Left ventricle myocardium inferior (tissue), 1 donor: ENCODE measurements at regions not wholly inside any gene's neighbourhood (a gene's known extent, or its start where the extent isn't known, plus 50 kb on each side); places are given as distances from the start of the nearest gene placed in this dataset.

Source experiments
- DNase-seq: peaks from one replicate; pipeline ENCODE4 v3.0.0-alpha.2; 2020
- H3K27ac ChIP-seq: fragments of 200-600 bp; replicated peaks from 2 replicates; pipeline ENCODE4 v1.8.0; 2021
- H3K27me3 ChIP-seq: fragments of 200-600 bp; 2 replicates; pipeline ENCODE4 v1.8.0; 2021; ENCODE audit warnings: low read depth
- H3K36me3 ChIP-seq: fragments of 200-600 bp; 2 replicates; pipeline ENCODE4 v1.8.0; 2021
- H3K4me1 ChIP-seq: fragments of 200-600 bp; 2 replicates; pipeline ENCODE4 v1.8.0; 2021
- H3K4me3 ChIP-seq: fragments of 200-600 bp; 2 replicates; pipeline ENCODE4 v1.8.0; 2021; ENCODE audit warnings: mild to moderate bottlenecking, moderate library complexity
- H3K9me3 ChIP-seq: fragments of 200-600 bp; replicated peaks from 2 replicates; pipeline ENCODE4 v1.8.0; 2021
- CTCF ChIP-seq: fragments of 200-600 bp; IDR thresholded peaks from 2 replicates; pipeline ENCODE4 v1.8.0; 2021; ENCODE audit warnings: antibody characterized with exemption, mild to moderate bottlenecking, borderline replicate concordance
- intact Hi-C: fragments of 100-400 bp; cut with micrococcal nuclease; formaldehyde crosslinking; loops from one replicate; pipeline ENCODE4 v1.11.0; 2022
- donor health status: DM: no; HTN: yes; CAD: no; lungs with severe emphysema.

GRCh38 chr2:8571792-8572499, 109.9 kb upstream of the ID2 start:
- DNase-seq = no peak
- Histone ChIP-seq H3K27ac (no peak overlapping the region), H3K4me3 (no peak overlapping the region), H3K4me1 (peaks cover 22% of the 10 kb centered on the region), H3K9me3 (no peaks in the 10 kb centered on the region), H3K36me3 (no peaks in the 10 kb centered on the region), H3K27me3 (no peaks in the 10 kb centered on the region)
- intact Hi-C loops = no loop called here
- TF ChIP-seq CTCF = no peak

GRCh38 chr2:8572712-8573233, 109.1 kb upstream of the ID2 start:
- H3K27me3 ChIP-seq = no peaks in the 10 kb centered on the region
- no peak for TF ChIP-seq CTCF
- H3K36me3 ChIP-seq = no peaks in the 10 kb centered on the region
- intact Hi-C loops = no loop called here
- peaks cover 14% of the 10 kb centered on the region for H3K4me1 ChIP-seq
- H3K27ac ChIP-seq = no peak overlapping the region
- H3K9me3 ChIP-seq = no peaks in the 10 kb centered on the region
- DNase-seq = no peak
- no peak overlapping the region for H3K4me3 ChIP-seq

DNA sequence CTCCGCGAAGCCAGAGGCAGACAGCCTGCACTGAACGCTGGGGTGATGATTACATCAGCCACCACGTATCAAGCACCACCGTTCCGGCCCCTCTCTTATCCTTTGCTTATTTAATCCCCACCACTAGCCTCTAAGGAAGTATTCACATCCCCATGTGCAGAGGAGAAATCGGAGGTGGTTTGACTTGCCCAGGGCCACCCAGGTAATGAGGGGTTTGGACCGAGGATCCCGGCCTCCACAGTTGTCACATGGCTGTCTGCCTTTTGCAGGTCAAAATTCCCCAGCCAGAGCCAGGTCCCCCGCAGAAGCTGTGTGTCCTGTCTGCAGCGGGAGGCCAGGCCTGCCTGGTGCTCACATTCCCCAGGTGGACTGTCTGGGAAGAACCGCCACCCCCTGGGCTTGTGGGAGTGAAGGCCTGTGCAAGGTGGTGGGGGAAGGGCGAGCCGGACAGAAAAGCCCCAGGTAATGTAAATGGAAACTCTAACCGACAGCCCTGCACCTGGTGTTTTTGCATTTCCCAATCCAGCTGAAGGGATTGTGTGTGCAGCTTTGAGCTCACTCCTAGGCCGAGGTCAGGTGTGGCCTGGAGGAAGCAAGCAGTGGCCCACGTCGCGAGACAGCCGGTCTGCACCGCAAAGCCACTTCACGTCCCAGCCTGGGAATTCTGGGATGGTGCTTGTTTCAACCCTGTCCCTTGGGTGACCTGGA, 108.5 kb upstream of the ID2 start:
- TF ChIP-seq CTCF = no peak
- Histone ChIP-seq H3K27ac (no peak overlapping the region), H3K9me3 (no peaks in the 10 kb centered on the region), H3K27me3 (no peaks in the 10 kb centered on the region), H3K4me1 (peaks cover 13% of the 10 kb centered on the region), H3K4me3 (no peak overlapping the region), H3K36me3 (no peaks in the 10 kb centered on the region)
- DNase-seq = no peak
- intact Hi-C loops = no loop called here

DNA sequence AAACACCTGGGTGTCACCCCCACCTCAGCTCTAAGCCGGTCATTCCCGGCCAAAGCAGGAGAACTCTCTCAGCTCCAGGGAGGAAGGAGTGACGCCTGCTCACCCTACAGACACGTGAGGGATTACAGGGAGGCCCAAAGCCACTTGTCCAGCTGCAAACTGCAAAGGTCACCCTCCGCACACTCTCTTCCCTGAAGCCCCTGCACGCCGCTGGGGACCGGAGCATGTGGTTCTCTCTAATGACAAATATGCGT, 108.0 kb upstream of the ID2 start:
- Histone ChIP-seq H3K4me1 (peaks cover 13% of the 10 kb centered on the region), H3K27ac (no peak overlapping the region), H3K4me3 (no peak overlapping the region), H3K27me3 (no peaks in the 10 kb centered on the region), H3K36me3 (no peaks in the 10 kb centered on the region), H3K9me3 (no peaks in the 10 kb centered on the region)
- no peak for TF ChIP-seq CTCF
- no peak for DNase-seq
- intact Hi-C loops = no loop called here

DNA sequence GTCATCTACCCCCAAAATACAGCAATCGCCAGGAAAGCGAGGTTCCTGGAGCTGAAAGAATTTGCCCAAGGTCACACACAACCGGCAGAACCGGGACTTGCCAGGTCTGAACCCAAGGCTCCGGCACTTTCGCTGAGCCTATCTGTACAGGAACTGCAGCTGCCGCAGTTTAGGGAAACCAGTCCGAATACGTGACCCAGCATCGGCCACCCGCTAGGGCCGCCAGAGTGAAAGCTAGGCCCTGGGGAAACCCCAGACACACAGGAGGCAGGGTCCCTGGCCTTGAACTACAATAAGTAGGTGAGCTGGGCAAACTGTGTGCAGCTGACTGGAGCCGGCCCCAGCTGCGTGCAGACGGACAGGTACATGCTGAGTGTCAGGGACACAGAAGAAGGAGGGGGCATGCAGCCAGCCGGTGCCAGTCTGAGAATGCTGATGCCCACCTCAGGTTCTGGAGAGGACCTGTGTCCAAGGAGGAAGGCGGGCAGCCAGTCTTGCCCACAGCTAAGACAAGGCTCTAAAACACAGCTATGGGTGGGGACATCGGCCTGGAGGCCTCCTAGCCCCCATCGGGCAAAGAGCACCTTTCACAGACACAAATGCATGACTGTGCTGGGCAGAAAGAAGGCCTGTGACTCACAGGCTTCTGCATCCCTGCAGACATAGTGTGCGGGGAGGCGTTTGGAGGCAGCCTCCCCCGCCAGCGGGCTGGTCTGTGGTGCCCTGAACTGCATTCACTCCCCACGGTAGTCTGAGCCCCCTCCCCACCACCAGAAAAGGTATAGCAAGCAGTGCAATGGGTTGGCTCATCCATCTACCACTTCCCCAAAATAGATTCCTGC, 107.4 kb upstream of the ID2 start:
- H3K27ac ChIP-seq = no peak overlapping the region
- no peaks in the 10 kb centered on the region for H3K36me3 ChIP-seq
- H3K4me1 ChIP-seq = peaks cover 13% of the 10 kb centered on the region
- no peak for DNase-seq
- H3K9me3 ChIP-seq = no peaks in the 10 kb centered on the region
- H3K4me3 ChIP-seq = no peak overlapping the region
- H3K27me3 ChIP-seq = no peaks in the 10 kb centered on the region
- intact Hi-C loops = no loop called here
- no peak for TF ChIP-seq CTCF
